Activated naive CD4-positive, alpha-beta T cell treated with anti-CD3 and anti-CD28 coated beads, Interleukin-2, amount 10 ng/mL, durations not matched to agents 7 days and 5 days (primary cell): ENCODE measurements at regions not wholly inside any gene's neighbourhood (a gene's known extent, or its start where the extent isn't known, plus 50 kb on each side); places are given as distances from the start of the nearest gene placed in this dataset.
"Not testable (repeated sequence)": the region's sequence is repeated elsewhere in the genome, so short reads cannot be mapped to it uniquely, and the experiment has no call there.

Experiments
- CTCF ChIA-PET: fragments of 350-600 bp; sonication (Branson Sonifier 250); formaldehyde crosslinking; loops from one replicate; lab custom pipeline; 2021; ENCODE audit warnings: antibody characterized with exemption; lab: Charles Lee
- DNase-seq: peaks from one replicate; pipeline ENCODE4 v3.0.0-alpha.2; 2020
- H3K27ac Mint-ChIP-seq: one replicate; pipeline ENCODE4 v1.8.0; 2021; ENCODE audit warnings: mild to moderate bottlenecking, moderate library complexity, mixed read lengths
- H3K27me3 Mint-ChIP-seq: one replicate; pipeline ENCODE4 v1.8.0; 2021; ENCODE audit warnings: mild to moderate bottlenecking, mixed read lengths
- H3K36me3 Mint-ChIP-seq: one replicate; pipeline ENCODE4 v1.8.0; 2021; ENCODE audit warnings: mixed read lengths
- H3K4me1 Mint-ChIP-seq: one replicate; pipeline ENCODE4 v1.8.0; 2021; ENCODE audit warnings: mixed read lengths
- H3K4me3 Mint-ChIP-seq: one replicate; pipeline ENCODE4 v1.8.0; 2021; ENCODE audit warnings: mild to moderate bottlenecking, moderate library complexity, mixed read lengths
- H3K9me3 Mint-ChIP-seq: one replicate; pipeline ENCODE4 v1.8.0; 2021; ENCODE audit warnings: mixed read lengths

- DNase-seq, result no peak
- Mint-ChIP-seq H3K9me3 (no peaks in the 10 kb centered on the region), H3K4me1 (no peaks in the 10 kb centered on the region), H3K36me3 (no peaks in the 10 kb centered on the region), H3K27ac (no peak overlapping the region), H3K27me3 (no peaks in the 10 kb centered on the region), H3K4me3 (no peak overlapping the region)
- CTCF ChIA-PET, result no interaction called here
These were observed 614.0 kb downstream of the ETNK1 start for GRCh38 chr12:23238957-23239356.

- Mint-ChIP-seq H3K4me3 (no peak overlapping the region), H3K9me3 (no peaks in the 10 kb centered on the region), H3K27me3 (no peaks in the 10 kb centered on the region), H3K27ac (no peak overlapping the region), H3K36me3 (no peaks in the 10 kb centered on the region), H3K4me1 (no peaks in the 10 kb centered on the region)
- CTCF ChIA-PET, result no interaction called here
- no peak for DNase-seq
These were observed 620.2 kb downstream of the ETNK1 start for GRCh38 chr12:23245186-23245585.

DNA sequence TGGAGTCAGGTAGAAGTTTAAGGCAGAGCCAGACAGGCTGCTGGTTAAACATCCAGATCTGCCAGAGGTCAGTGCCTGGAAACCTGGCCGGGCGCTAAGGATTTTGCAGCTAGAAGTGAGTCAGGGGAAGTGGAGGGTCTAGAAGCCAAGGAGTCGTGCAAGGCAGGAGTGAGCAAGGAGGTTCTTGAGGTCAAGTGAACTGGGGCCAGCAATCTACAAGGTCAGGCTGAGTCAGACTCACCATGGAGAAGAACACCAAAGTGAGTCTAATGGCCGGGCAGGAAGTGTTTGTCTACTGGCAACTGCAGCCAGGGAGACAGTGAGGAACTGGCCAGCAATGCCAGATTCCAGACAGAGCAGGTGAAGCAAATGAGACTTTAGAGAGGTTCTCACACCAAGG is 628.2 kb downstream of the ETNK1 start:
- H3K4me1 Mint-ChIP-seq, result no peaks in the 10 kb centered on the region
- H3K27me3 Mint-ChIP-seq, result no peaks in the 10 kb centered on the region
- H3K27ac Mint-ChIP-seq, result no peak overlapping the region
- H3K4me3 Mint-ChIP-seq, result no peak overlapping the region
- H3K9me3 Mint-ChIP-seq, result peaks cover 3% of the 10 kb centered on the region
- CTCF ChIA-PET, result no interaction called here
- H3K36me3 Mint-ChIP-seq, result no peaks in the 10 kb centered on the region
- no peak for DNase-seq

DNA sequence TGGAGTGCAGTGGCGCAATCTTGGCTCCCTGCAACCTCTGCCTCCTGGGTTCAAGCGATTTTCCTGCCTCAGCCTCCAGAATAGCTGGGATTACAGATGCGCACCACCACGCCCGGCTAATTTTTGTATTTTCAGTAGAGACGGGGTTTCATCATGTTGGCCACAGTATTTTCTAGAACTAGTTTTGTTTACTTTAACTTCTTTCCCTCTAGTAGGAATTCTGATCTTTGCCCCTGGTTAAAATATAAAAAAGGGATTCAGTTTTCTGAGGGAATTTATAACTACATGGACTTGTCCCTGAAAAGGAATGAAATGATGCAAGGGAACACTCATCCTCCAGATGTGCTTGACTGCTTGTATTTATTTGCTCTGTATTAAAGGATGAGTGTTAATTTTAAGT is 628.9 kb downstream of the ETNK1 start:
- H3K36me3 Mint-ChIP-seq, H3K9me3 Mint-ChIP-seq, DNase-seq, H3K27me3 Mint-ChIP-seq, CTCF ChIA-PET, H3K4me3 Mint-ChIP-seq, H3K27ac Mint-ChIP-seq, H3K4me1 Mint-ChIP-seq: not testable (repeated sequence)

DNA sequence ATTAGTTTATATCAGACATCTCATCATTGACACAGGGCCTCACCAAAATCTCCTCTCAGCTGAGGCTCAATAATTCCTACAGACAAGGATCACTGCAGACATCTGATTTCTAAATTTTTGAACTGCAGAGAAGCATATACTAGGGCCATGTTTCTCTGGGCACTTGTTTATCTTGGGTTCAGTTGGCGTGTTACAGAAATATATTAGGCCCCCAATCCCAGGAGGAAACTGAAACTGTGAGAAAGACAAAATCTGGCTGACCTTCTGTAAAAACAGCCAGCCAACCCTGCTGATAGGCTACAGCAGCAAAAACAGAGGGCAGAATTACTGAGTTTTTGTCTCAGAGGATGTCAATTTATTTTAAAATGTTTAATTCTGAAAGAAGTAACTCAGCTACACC is 634.6 kb downstream of the ETNK1 start:
- no peaks in the 10 kb centered on the region for H3K4me1 Mint-ChIP-seq
- CTCF ChIA-PET, result interaction anchor here (0.7 kb wide), 1 partner anchor 56 kb away, joined by 3 read pairs; no protein-coding TSS in a partner anchor
- no peak overlapping the region for H3K4me3 Mint-ChIP-seq
- H3K27me3 Mint-ChIP-seq, result no peaks in the 10 kb centered on the region
- no peak for DNase-seq
- no peak overlapping the region for H3K27ac Mint-ChIP-seq
- no peaks in the 10 kb centered on the region for H3K9me3 Mint-ChIP-seq
- no peaks in the 10 kb centered on the region for H3K36me3 Mint-ChIP-seq

DNA sequence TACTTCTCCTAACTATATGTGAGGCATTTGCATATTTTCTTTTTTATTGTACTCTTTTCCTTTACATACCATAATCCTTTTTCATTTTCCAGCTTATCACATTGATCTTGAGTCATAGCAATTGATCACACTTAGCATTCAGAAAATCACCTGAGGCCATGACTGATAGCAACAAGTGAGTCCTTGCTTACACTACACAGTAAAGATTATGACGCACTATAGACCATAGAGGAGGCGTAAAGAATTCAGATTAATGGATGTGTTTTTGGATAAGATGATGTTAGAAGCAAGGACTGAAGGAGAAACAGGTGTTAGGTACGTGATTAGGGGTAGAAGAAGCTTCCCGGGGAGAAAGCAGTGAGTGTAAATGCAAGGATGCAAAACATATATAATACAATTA is 637.7 kb downstream of the ETNK1 start:
- Mint-ChIP-seq H3K36me3 (no peaks in the 10 kb centered on the region), H3K27ac (no peak overlapping the region), H3K9me3 (no peaks in the 10 kb centered on the region), H3K4me3 (no peak overlapping the region), H3K27me3 (no peaks in the 10 kb centered on the region), H3K4me1 (no peaks in the 10 kb centered on the region)
- CTCF ChIA-PET, result no interaction called here
- DNase-seq, result no peak

DNA sequence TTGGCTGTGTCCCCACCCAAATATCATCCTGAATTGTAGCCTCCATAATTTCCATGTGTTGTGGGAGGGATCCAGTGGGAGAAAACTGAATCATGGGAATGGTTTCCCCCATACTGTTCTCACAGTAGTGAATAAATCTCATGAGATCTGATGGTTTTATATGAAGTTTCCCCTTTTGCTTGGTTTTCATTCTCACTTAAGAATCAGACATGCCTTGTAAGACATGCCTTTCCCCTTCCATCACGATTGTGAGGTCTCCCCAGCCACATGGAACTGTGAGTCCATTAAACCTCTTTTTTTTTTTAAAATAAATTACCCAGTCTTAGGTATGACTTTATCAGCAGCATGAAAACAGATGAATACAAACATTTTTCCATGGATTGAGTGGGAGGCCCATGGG is 652.9 kb downstream of the ETNK1 start:
- Mint-ChIP-seq H3K27me3 (no peaks in the 10 kb centered on the region), H3K36me3 (no peaks in the 10 kb centered on the region), H3K9me3 (peaks cover 3% of the 10 kb centered on the region), H3K4me1 (no peaks in the 10 kb centered on the region), H3K27ac (no peak overlapping the region), H3K4me3 (no peak overlapping the region)
- DNase-seq, result no peak
- CTCF ChIA-PET, result no interaction called here

- Mint-ChIP-seq H3K9me3 (peaks cover 12% of the 10 kb centered on the region), H3K27me3 (no peaks in the 10 kb centered on the region), H3K4me1 (no peaks in the 10 kb centered on the region), H3K36me3 (no peaks in the 10 kb centered on the region), H3K4me3 (no peak overlapping the region), H3K27ac (no peak overlapping the region)
- DNase-seq, result no peak
- CTCF ChIA-PET, result no interaction called here
These were observed 656.3 kb downstream of the ETNK1 start for GRCh38 chr12:23281295-23281694.

DNA sequence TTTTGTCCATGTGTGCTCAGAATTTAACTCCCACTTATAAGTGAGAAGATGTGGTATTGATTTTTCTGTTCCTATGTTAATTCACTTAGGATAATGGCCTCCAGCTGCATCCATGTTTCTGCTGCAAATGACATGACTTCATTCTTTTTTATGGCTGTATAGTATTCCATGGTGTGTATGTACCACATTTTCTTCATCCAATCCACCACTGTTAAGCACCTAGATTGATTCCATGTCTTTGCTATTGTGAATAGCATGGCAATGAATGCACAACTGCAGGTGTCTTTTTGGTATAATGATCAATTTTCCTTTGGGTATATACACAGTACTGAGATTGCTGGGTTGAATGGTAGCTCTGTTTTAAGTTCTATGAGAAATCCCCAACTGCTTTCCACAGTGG is 657.7 kb downstream of the ETNK1 start:
- Mint-ChIP-seq H3K27ac (no peak overlapping the region), H3K4me1 (no peaks in the 10 kb centered on the region), H3K36me3 (no peaks in the 10 kb centered on the region), H3K9me3 (peaks cover 12% of the 10 kb centered on the region), H3K27me3 (no peaks in the 10 kb centered on the region), H3K4me3 (no peak overlapping the region)
- CTCF ChIA-PET, result no interaction called here
- no peak for DNase-seq

DNA sequence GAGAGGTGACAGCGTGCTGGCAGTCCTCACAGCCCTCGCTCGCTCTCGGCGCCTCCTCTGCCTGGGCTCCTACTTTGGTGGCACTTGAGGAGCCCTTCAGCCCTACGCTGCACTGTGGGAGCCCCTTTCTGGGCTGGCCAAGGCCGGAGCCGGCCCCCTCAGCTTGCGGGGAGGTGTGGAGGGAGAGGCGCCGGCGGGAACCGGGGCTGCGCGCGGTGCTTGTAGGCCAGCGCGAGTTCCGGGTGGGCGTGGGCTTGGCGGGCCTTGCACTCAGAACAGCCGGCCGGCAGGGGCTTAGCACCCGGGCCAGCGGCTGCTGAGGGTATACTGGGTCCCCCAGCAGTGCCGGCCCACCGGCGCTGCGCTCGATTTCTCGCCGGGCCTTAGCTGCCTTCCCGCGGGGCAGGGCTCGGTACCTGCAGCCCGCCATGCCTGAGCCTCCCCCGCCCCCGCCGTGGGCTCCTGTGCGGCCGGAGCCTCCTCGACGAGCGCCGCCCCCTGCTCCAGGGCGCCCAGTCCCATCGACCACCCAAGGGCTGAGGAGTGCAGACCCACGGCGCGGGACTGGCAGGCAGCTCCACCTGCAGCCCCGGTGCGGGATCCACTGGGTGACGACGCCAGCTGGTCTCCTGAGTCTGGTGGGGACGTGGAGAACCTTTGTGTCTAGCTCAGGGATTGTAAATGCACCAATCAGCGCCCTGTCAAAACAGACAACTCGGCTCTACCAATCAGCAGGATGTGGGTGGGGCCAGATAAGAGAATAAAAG is 661.0 kb downstream of the ETNK1 start:
- H3K27me3 Mint-ChIP-seq, H3K36me3 Mint-ChIP-seq, H3K27ac Mint-ChIP-seq, H3K4me3 Mint-ChIP-seq, CTCF ChIA-PET, H3K4me1 Mint-ChIP-seq, DNase-seq: not testable (repeated sequence)
- H3K9me3 Mint-ChIP-seq, result peaks cover 12% of the 10 kb centered on the region

DNA sequence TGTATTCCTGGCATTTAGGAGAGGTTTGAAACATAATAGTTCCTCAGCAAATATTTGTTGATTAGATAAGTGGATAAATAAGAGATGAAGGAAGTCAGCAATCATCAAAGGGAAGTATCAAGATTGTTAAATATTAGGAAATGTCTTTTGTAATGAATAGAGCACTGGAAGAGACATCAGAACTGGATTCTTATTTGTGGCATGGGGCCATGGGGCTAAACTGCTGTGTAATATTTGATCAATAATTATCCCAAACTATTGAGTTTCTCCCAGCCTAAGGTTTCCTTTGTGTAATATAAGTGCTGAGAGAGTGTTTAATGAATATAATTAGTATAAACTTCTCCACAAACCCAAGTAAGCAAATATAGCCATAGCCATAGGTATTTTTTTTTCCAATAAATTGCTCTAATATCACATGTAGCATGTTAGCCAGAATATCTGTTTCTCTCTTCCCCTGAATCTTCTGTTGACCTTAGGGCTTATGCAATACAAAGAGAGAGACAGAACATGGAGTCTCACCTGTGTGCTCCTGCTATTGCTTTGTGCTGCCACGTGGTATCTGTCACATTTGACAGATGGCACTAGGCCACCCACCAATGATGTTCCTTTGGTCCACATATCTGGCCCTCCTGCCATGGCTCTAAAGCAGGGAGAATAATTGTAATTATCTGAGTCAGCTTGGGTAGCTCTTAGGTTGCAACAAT is 658.7 kb downstream of the SOX5 start:
- no peaks in the 10 kb centered on the region for H3K27me3 Mint-ChIP-seq
- H3K9me3 Mint-ChIP-seq, result no peaks in the 10 kb centered on the region
- DNase-seq, result no peak
- no peaks in the 10 kb centered on the region for H3K4me1 Mint-ChIP-seq
- CTCF ChIA-PET, result no interaction called here
- no peak overlapping the region for H3K27ac Mint-ChIP-seq
- H3K4me3 Mint-ChIP-seq, result no peak overlapping the region
- H3K36me3 Mint-ChIP-seq, result no peaks in the 10 kb centered on the region

- no peak overlapping the region for H3K4me3 Mint-ChIP-seq
- H3K27me3 Mint-ChIP-seq, result no peaks in the 10 kb centered on the region
- no peaks in the 10 kb centered on the region for H3K36me3 Mint-ChIP-seq
- peaks cover 10% of the 10 kb centered on the region for H3K9me3 Mint-ChIP-seq
- H3K4me1 Mint-ChIP-seq, result no peaks in the 10 kb centered on the region
- no peak overlapping the region for H3K27ac Mint-ChIP-seq
- DNase-seq, result no peak
- CTCF ChIA-PET, result interaction anchor here (0.6 kb wide), 1 partner anchor 126 kb away, joined by 3 read pairs; no protein-coding TSS in a partner anchor
These were observed 646.2 kb downstream of the SOX5 start for GRCh38 chr12:23303220-23303619.

GRCh38 chr12:23303821-23304220 is 645.6 kb downstream of the SOX5 start:
- H3K9me3 Mint-ChIP-seq, result peaks cover 10% of the 10 kb centered on the region
- CTCF ChIA-PET, result no interaction called here
- H3K27me3 Mint-ChIP-seq, result no peaks in the 10 kb centered on the region
- H3K4me3 Mint-ChIP-seq, result no peak overlapping the region
- no peak for DNase-seq
- no peak overlapping the region for H3K27ac Mint-ChIP-seq
- H3K4me1 Mint-ChIP-seq, result no peaks in the 10 kb centered on the region
- no peaks in the 10 kb centered on the region for H3K36me3 Mint-ChIP-seq

DNA sequence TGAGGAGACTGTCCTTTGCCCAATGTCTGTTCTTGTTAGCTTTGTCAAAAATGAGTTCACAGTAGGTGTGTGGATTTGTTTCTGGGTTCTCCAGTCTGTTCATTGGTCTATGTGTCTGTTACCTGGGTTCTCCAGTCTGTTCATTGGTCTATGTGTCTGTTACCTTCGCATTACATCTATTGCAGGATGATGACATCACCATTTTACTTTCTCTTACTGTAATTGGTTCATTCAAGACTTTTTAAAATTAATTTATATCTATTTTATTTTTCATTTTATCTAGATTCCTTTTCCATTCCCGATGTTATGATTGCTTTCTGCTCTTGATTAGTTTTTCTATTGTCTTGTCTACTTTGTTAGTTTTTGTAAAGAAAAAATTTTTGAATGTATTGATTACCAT is 615.5 kb downstream of the SOX5 start:
- Mint-ChIP-seq H3K27ac (no peak overlapping the region), H3K4me3 (no peak overlapping the region), H3K9me3 (no peaks in the 10 kb centered on the region), H3K27me3 (no peaks in the 10 kb centered on the region), H3K36me3 (no peaks in the 10 kb centered on the region), H3K4me1 (no peaks in the 10 kb centered on the region)
- CTCF ChIA-PET, result no interaction called here
- no peak for DNase-seq

DNA sequence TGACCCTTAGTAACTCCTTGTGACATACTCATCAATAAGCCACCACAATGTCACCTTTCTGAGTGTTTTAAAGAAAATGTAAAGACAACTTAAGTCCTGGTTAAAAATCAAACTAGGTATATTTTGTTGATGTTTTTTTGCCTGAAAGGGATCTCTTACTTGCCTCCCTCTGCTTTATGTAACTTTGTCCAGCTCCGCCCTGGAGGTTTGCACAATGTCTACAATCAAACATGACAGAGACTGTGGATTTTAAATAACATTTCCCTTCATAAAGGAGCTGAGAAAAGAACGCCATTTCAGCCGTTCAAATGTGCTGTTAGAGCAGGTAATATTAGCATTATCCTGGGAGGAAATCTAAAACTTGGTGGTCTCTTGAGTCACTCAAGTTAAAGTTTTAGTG is 613.9 kb downstream of the SOX5 start:
- Mint-ChIP-seq H3K27ac (no peak overlapping the region), H3K4me3 (no peak overlapping the region), H3K36me3 (no peaks in the 10 kb centered on the region), H3K4me1 (no peaks in the 10 kb centered on the region), H3K9me3 (no peaks in the 10 kb centered on the region), H3K27me3 (no peaks in the 10 kb centered on the region)
- CTCF ChIA-PET, result no interaction called here
- DNase-seq, result no peak
